ENCODE measurements at regions not wholly inside any gene's neighbourhood (a gene's known extent, or its start where the extent isn't known, plus 50 kb on each side); places are given as distances from the start of the nearest gene placed in this dataset.

GRCh38 chr19:30202060-30202600, 170.1 kb upstream of the ZNF536 start:
- no peak for DNase-seq (ENCODE audit: low read depth, low spot score)
- H3K9me2 ChIP-seq (ENCODE audit: insufficient read depth): no peaks in the 10 kb centered on the region
- ATAC-seq: no peak
- H3K4me2 ChIP-seq (ENCODE audit: low read length): no peak overlapping the region
- H3K36me3 ChIP-seq (ENCODE audit: control insufficient read depth in 1 of 2, insufficient read depth in 2 of 2, low read length in 2 of 2): no peaks in the 10 kb centered on the region
- TF ChIP-seq EZH2 (IDR thresholded peaks at IDR 0.05): no peak
- TF ChIP-seq ELF1 (IDR thresholded peaks at IDR 0.05; ENCODE audit: borderline replicate concordance, low read depth): no peak
- ChIA-PET CTCF (no interaction called here), POLR2A (no interaction called here), RAD21 (ENCODE audit: low non-redundant PET in 1 of 2, low total read pairs in 2 of 2, uncharacterized antibody in 2 of 2, unreplicated experiment in 2 of 2) (no interaction called here)
- no peak overlapping the region for H3K27ac ChIP-seq (ENCODE audit: low read depth, low read length)
- H3K4me1 ChIP-seq (ENCODE audit: control insufficient read depth in 1 of 2, insufficient read depth in 2 of 2, low read length in 2 of 2): no peaks in the 10 kb centered on the region
- BruUV-seq (replicated peaks): no TSS peak
- H2AFZ ChIP-seq (ENCODE audit: low read depth, low read length, poor library complexity, severe bottlenecking): no peak overlapping the region
- no peaks in the 10 kb centered on the region for H3K9me3 ChIP-seq (ENCODE audit: control insufficient read depth in 1 of 2, insufficient read depth in 1 of 2, low read depth in 1 of 2, low read length in 2 of 2)
- H3K27me3 ChIP-seq (ENCODE audit: insufficient read depth, low read length): peaks cover 16% of the 10 kb centered on the region; the same call in 1 of the 2 replicates
- H3K9ac ChIP-seq (ENCODE audit: low read length): no peak overlapping the region
- no peaks in the 10 kb centered on the region for H4K20me1 ChIP-seq (ENCODE audit: insufficient read depth)
- H3K79me2 ChIP-seq (ENCODE audit: insufficient read depth, low read length): no peaks in the 10 kb centered on the region
- intact Hi-C loops (cut with micrococcal nuclease): no loop called here
- no peak overlapping the region for H3K4me3 ChIP-seq (replicated peaks in 1 of 2; ENCODE audit: low read depth in 1 of 2, low read length in 2 of 2)

GRCh38 chr19:30204721-30205120, 167.5 kb upstream of the ZNF536 start:
- H3K27me3 ChIP-seq (ENCODE audit: insufficient read depth, low read length): peaks cover 33% of the 10 kb centered on the region; the same call in 1 of the 2 replicates
- POLR2A ChIA-PET: no interaction called here
- no TSS peak for BruUV-seq (replicated peaks)

More at GRCh38 chr19:30204721-30205120, 167.5 kb upstream of the ZNF536 start:
- H3K36me3 ChIP-seq (ENCODE audit: control insufficient read depth in 1 of 2, insufficient read depth in 2 of 2, low read length in 2 of 2): no peaks in the 10 kb centered on the region
- CTCF ChIA-PET: interaction anchor here (0.6 kb wide), 1 partner anchor 175 kb away, joined by 3 read pairs; no protein-coding TSS in a partner anchor
- no peak overlapping the region for H3K27ac ChIP-seq (ENCODE audit: low read depth, low read length)
- no peak overlapping the region for H2AFZ ChIP-seq (ENCODE audit: low read depth, low read length, poor library complexity, severe bottlenecking)
- intact Hi-C loops (cut with micrococcal nuclease): no loop called here
- DNase-seq (ENCODE audit: low read depth, low spot score): no peak
- no peaks in the 10 kb centered on the region for H3K79me2 ChIP-seq (ENCODE audit: insufficient read depth, low read length)
- H3K4me3 ChIP-seq (replicated peaks in 1 of 2; ENCODE audit: low read depth in 1 of 2, low read length in 2 of 2): no peak overlapping the region
- ATAC-seq: no peak
- no peaks in the 10 kb centered on the region for H3K4me1 ChIP-seq (ENCODE audit: control insufficient read depth in 1 of 2, insufficient read depth in 2 of 2, low read length in 2 of 2)
- H4K20me1 ChIP-seq (ENCODE audit: insufficient read depth): no peaks in the 10 kb centered on the region
- no peaks in the 10 kb centered on the region for H3K9me3 ChIP-seq (ENCODE audit: control insufficient read depth in 1 of 2, insufficient read depth in 1 of 2, low read depth in 1 of 2, low read length in 2 of 2)
- RAD21 ChIA-PET (ENCODE audit: low non-redundant PET in 1 of 2, low total read pairs in 2 of 2, uncharacterized antibody in 2 of 2, unreplicated experiment in 2 of 2): no interaction called here
- no peaks in the 10 kb centered on the region for H3K9me2 ChIP-seq (ENCODE audit: insufficient read depth)
- H3K4me2 ChIP-seq (ENCODE audit: low read length): no peak overlapping the region
- H3K9ac ChIP-seq (ENCODE audit: low read length): no peak overlapping the region
- TF ChIP-seq SIN3A (IDR thresholded peaks at IDR 0.05; ENCODE audit: low read depth): no peak
- no peak for TF ChIP-seq ZFX (IDR thresholded peaks at IDR 0.05)
- TF ChIP-seq POLR2AphosphoS5 (IDR thresholded peaks at IDR 0.05; ENCODE audit: low read depth, low read length): no peak
- TF ChIP-seq FOSL1 (IDR thresholded peaks at IDR 0.05; ENCODE audit: low read depth): no peak
- TF ChIP-seq CBX3 (IDR thresholded peaks at IDR 0.05; ENCODE audit: low read depth): no peak
- no peak for TF ChIP-seq SP1 (IDR thresholded peaks at IDR 0.05; ENCODE audit: low read depth)
- TF ChIP-seq MAX (IDR thresholded peaks at IDR 0.05): no peak
- TF ChIP-seq ELF1 (IDR thresholded peaks at IDR 0.05; ENCODE audit: borderline replicate concordance, low read depth): no peak
- no peak for TF ChIP-seq POLR2A (IDR thresholded peaks at IDR 0.05; ENCODE audit: borderline replicate concordance, extremely low read depth, insufficient read depth, insufficient read length)
- TF ChIP-seq REST (IDR thresholded peaks at IDR 0.05; ENCODE audit: low read depth): no peak
- no peak for TF ChIP-seq TCF7L2 (IDR thresholded peaks at IDR 0.05; ENCODE audit: borderline replicate concordance, extremely low read depth, insufficient read depth, insufficient read length)
- no peak for TF ChIP-seq RAD21 (IDR thresholded peaks at IDR 0.05; ENCODE audit: low read depth)
- TF ChIP-seq YY1 (IDR thresholded peaks at IDR 0.05; ENCODE audit: extremely low read depth, insufficient replicate concordance, low read depth, low read length): no peak
